GM19438 (cell line): ENCODE measurements at regions not wholly inside any gene's neighbourhood (a gene's known extent, or its start where the extent isn't known, plus 50 kb on each side); places are given as distances from the start of the nearest gene placed in this dataset.

Experiments used
- ATAC-seq: cut with Tn5 transposase; IDR thresholded peaks from one replicate; pipeline ENCODE4 v1.9.1; 2021; ENCODE audit warnings: low read depth; ENCODE audit not compliant: unreplicated experiment

GRCh38 chr18:74023220-74023619 lies 124.4 kb downstream of the FBXO15 start:
- ATAC-seq = no peak

GRCh38 chr18:74019864-74020263 lies 127.8 kb downstream of the FBXO15 start:
- no peak for ATAC-seq

GRCh38 chr18:74013955-74014354 lies 133.7 kb downstream of the FBXO15 start:
- ATAC-seq = no peak

GRCh38 chr18:74012954-74013630 lies 134.5 kb downstream of the FBXO15 start:
- no peak for ATAC-seq

- no peak for ATAC-seq
Observed at GRCh38 chr18:74006143-74006542, 141.5 kb downstream of the FBXO15 start.

GRCh38 chr18:74005320-74006109 lies 142.1 kb downstream of the FBXO15 start:
- ATAC-seq = no peak

GRCh38 chr18:73992242-73993022 lies 155.2 kb downstream of the FBXO15 start:
- ATAC-seq = no peak

- no peak for ATAC-seq
Observed at GRCh38 chr18:73991570-73991969, 156.1 kb downstream of the FBXO15 start.

- no peak for ATAC-seq
Observed at GRCh38 chr18:73990258-73990657, 157.4 kb downstream of the FBXO15 start.

GRCh38 chr18:73987247-73987980 lies 160.2 kb downstream of the FBXO15 start:
- ATAC-seq = no peak

GRCh38 chr18:73986711-73987110 lies 160.9 kb downstream of the FBXO15 start:
- no peak for ATAC-seq

GRCh38 chr18:73985855-73986625 lies 161.6 kb downstream of the FBXO15 start:
- ATAC-seq = no peak

- ATAC-seq = no peak
Observed at GRCh38 chr18:73983970-73984369, 163.7 kb downstream of the FBXO15 start.

GRCh38 chr18:73983496-73983895 lies 164.1 kb downstream of the FBXO15 start:
- no peak for ATAC-seq

- ATAC-seq = no peak
Observed at GRCh38 chr18:73981796-73982195, 165.8 kb downstream of the FBXO15 start.

GRCh38 chr18:73980289-73980979 lies 167.2 kb downstream of the FBXO15 start:
- ATAC-seq = no peak

- ATAC-seq = no peak
Observed at GRCh38 chr18:73979742-73980141, 167.9 kb downstream of the FBXO15 start.

- no peak for ATAC-seq
Observed at GRCh38 chr18:73976433-73976832, 171.2 kb downstream of the FBXO15 start.

- ATAC-seq = no peak
Observed at GRCh38 chr18:73975266-73975665, 172.4 kb downstream of the FBXO15 start.
